HepG2 (cell line): ENCODE measurements at regions not wholly inside any gene's neighbourhood (a gene's known extent, or its start where the extent isn't known, plus 50 kb on each side); places are given as distances from the start of the nearest gene placed in this dataset.

Experiments
- KLF11 ChIP-seq: IDR thresholded peaks from 2 replicates; pipeline ENCODE4 v1.6.1; 2016; ENCODE audit warnings: missing compliant biosample characterization
- PHB2 ChIP-seq: fragments of 450-650 bp; IDR thresholded peaks from 2 replicates; pipeline ENCODE4 v1.6.1; 2018; ENCODE audit not compliant: partially characterized antibody
- SOX6 ChIP-seq, 2 experiments: fragments of 450-650 bp in 1 of 2; sonication (generic) in 1 of 2; formaldehyde crosslinking in 1 of 2; IDR thresholded peaks; 2 replicates each; pipeline versions ENCODE4 v1.4.0 to v1.6.1; 2017 to 2020; ENCODE audit warnings: antibody characterized with exemption in 1 of 2, mild to moderate bottlenecking in 1 of 2, missing genetic modification reagents in 1 of 2
- ZNF549 ChIP-seq: sonication (generic); formaldehyde crosslinking; IDR thresholded peaks from 2 replicates; pipeline ENCODE4 v1.5.0; 2020; ENCODE audit warnings: missing genetic modification reagents
- TF ChIP-seq, protein P1 (sequence below): sonication (generic); formaldehyde crosslinking; IDR thresholded peaks from 2 replicates; pipeline ENCODE4 v1.9.0; 2021; ENCODE audit warnings: missing genetic modification reagents, borderline replicate concordance
- TF ChIP-seq, protein P2 (sequence below), 2 experiments: fragments of 450-650 bp in 1 of 2; sonication (generic) in 1 of 2; formaldehyde crosslinking in 1 of 2; IDR thresholded peaks; 2 replicates each; pipeline versions ENCODE4 v1.6.1 to v1.8.0; 2016 to 2022; ENCODE audit warnings: antibody characterized with exemption in 1 of 2, mild to moderate bottlenecking in 1 of 2, missing genetic modification reagents in 1 of 2

- no peak for TF ChIP-seq PHB2
- TF ChIP-seq, protein P1, sequence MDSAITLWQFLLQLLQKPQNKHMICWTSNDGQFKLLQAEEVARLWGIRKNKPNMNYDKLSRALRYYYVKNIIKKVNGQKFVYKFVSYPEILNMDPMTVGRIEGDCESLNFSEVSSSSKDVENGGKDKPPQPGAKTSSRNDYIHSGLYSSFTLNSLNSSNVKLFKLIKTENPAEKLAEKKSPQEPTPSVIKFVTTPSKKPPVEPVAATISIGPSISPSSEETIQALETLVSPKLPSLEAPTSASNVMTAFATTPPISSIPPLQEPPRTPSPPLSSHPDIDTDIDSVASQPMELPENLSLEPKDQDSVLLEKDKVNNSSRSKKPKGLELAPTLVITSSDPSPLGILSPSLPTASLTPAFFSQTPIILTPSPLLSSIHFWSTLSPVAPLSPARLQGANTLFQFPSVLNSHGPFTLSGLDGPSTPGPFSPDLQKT (CRISPR knock-in tag) = no peak
- no peak for TF ChIP-seq ZNF549 (CRISPR knock-in tag)
- TF ChIP-seq, protein P2, sequence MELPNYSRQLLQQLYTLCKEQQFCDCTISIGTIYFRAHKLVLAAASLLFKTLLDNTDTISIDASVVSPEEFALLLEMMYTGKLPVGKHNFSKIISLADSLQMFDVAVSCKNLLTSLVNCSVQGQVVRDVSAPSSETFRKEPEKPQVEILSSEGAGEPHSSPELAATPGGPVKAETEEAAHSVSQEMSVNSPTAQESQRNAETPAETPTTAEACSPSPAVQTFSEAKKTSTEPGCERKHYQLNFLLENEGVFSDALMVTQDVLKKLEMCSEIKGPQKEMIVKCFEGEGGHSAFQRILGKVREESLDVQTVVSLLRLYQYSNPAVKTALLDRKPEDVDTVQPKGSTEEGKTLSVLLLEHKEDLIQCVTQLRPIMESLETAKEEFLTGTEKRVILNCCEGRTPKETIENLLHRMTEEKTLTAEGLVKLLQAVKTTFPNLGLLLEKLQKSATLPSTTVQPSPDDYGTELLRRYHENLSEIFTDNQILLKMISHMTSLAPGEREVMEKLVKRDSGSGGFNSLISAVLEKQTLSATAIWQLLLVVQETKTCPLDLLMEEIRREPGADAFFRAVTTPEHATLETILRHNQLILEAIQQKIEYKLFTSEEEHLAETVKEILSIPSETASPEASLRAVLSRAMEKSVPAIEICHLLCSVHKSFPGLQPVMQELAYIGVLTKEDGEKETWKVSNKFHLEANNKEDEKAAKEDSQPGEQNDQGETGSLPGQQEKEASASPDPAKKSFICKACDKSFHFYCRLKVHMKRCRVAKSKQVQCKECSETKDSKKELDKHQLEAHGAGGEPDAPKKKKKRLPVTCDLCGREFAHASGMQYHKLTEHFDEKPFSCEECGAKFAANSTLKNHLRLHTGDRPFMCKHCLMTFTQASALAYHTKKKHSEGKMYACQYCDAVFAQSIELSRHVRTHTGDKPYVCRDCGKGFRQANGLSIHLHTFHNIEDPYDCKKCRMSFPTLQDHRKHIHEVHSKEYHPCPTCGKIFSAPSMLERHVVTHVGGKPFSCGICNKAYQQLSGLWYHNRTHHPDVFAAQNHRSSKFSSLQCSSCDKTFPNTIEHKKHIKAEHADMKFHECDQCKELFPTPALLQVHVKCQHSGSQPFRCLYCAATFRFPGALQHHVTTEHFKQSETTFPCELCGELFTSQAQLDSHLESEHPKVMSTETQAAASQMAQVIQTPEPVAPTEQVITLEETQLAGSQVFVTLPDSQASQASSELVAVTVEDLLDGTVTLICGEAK (IDR thresholded peaks at IDR 0.05) = no peak
- TF ChIP-seq, protein P2 (CRISPR knock-in tag; IDR thresholded peaks at IDR 0.05) = no peak
- TF ChIP-seq SOX6 (IDR thresholded peaks at IDR 0.05) = no peak
- TF ChIP-seq SOX6 (CRISPR knock-in tag; IDR thresholded peaks at IDR 0.05) = no peak
- no peak for TF ChIP-seq KLF11 (CRISPR knock-in tag)
These were observed 388.4 kb upstream of the NDN start (continued) for GRCh38 chr15:24075420-24076089.
